H1 (cell line): ENCODE measurements at regions not wholly inside any gene's neighbourhood (a gene's known extent, or its start where the extent isn't known, plus 50 kb on each side); places are given as distances from the start of the nearest gene placed in this dataset.

Experiments used
- CTCF ChIA-PET: fragments of 300-600 bp; sonication (Branson Sonifier 250); formaldehyde crosslinking; loops from one replicate; lab custom pipeline; 2021; ENCODE audit not compliant: partially characterized antibody; lab: Charles Lee
- POLR2A ChIA-PET: fragments of 300-600 bp; sonication (Branson Sonifier 250); formaldehyde crosslinking; loops from one replicate; lab custom pipeline; 2021; ENCODE audit warnings: inconsistent platforms; ENCODE audit not compliant: partially characterized antibody; lab: Charles Lee
- DNase-seq, 2 experiments: peaks; one replicate each; pipeline versions ENCODE4 v3.0.0 to v3.0.0-alpha.2; 2010 to 2022; ENCODE audit warnings: low spot score in 2 of 2, low read depth in 1 of 2, mixed read lengths in 1 of 2
- FAIRE-seq: peaks from 2 replicates; lab custom pipeline; 2011; peaks lifted over from hg19 to GRCh38; lab: Jason Lieb, UNC
- H2AFZ ChIP-seq: 2 replicates; pipeline ENCODE4 v1.8.1; 2012; ENCODE audit warnings: low read length, inconsistent platforms
- H2AK5ac ChIP-seq: 2 replicates; pipeline ENCODE4 v1.6.1; 2013; ENCODE audit warnings: low read depth, low read length
- H2BK120ac ChIP-seq: replicated peaks from 2 replicates; pipeline ENCODE3; 2013; ENCODE audit warnings: low read depth, low read length, inconsistent platforms
- H2BK12ac ChIP-seq: 2 replicates; pipeline ENCODE4 v1.6.1; 2013; ENCODE audit warnings: low read depth, low read length
- H2BK15ac ChIP-seq: 2 replicates; pipeline ENCODE4 v1.6.1; 2013; ENCODE audit warnings: low read length
- H2BK20ac ChIP-seq: 2 replicates; pipeline ENCODE4 v1.6.1; 2013; ENCODE audit warnings: low read length
- H2BK5ac ChIP-seq: 2 replicates; pipeline ENCODE4 v1.6.1; 2013; ENCODE audit warnings: low read depth, low read length
- H3K14ac ChIP-seq: 2 replicates; pipeline ENCODE4 v1.6.1; 2013; ENCODE audit warnings: inconsistent platforms; ENCODE audit not compliant: insufficient read length
- H3K18ac ChIP-seq: 2 replicates; pipeline ENCODE4 v1.6.1; 2013; ENCODE audit warnings: low read length; ENCODE audit errors: extremely low read depth
- H3K23ac ChIP-seq: 2 replicates; pipeline ENCODE4 v1.6.1; 2013; ENCODE audit warnings: inconsistent platforms; ENCODE audit not compliant: insufficient read length
- H3K23me2 ChIP-seq: 2 replicates; pipeline ENCODE4 v1.6.1; 2013; ENCODE audit warnings: low read depth, low read length
- H3K27ac ChIP-seq: 2 replicates; pipeline ENCODE4 v1.6.1; 2011; ENCODE audit warnings: low read depth, low read length, inconsistent platforms
- H3K27me3 ChIP-seq, 4 experiments: replicated peaks in 1 of 4; 1 replicate in 1 of 4; 2 replicates in 3 of 4; pipeline versions ENCODE4 v1.6.1 to v1.8.1; 2011 to 2013; ENCODE audit warnings: low read length in 3 of 4, mild to moderate bottlenecking in 3 of 4, inconsistent platforms in 2 of 4, mixed read lengths in 2 of 4, moderate library complexity in 1 of 4; ENCODE audit not compliant: control insufficient read depth in 3 of 4, insufficient read depth in 3 of 4; ENCODE audit errors: extremely low read depth in 1 of 4
- H3K36me3 ChIP-seq, 4 experiments: 2 replicates each; pipeline versions ENCODE4 v1.6.1 to v1.8.1; 2011 to 2013; ENCODE audit warnings: mild to moderate bottlenecking in 4 of 4, low read length in 3 of 4, moderate library complexity in 2 of 4, control low read depth in 1 of 4, inconsistent platforms in 1 of 4; ENCODE audit not compliant: insufficient read depth in 4 of 4, control insufficient read depth in 2 of 4
- H3K4ac ChIP-seq: replicated peaks from 2 replicates; pipeline ENCODE3; 2013; ENCODE audit warnings: low read length, low read depth, mixed read lengths, inconsistent platforms; ENCODE audit not compliant: insufficient read length
- H3K4me1 ChIP-seq, 4 experiments: replicated peaks in 1 of 4; 1 replicate in 1 of 4; 2 replicates in 3 of 4; pipeline versions ENCODE4 v1.6.1 to v1.8.1; 2011 to 2013; ENCODE audit warnings: low read length in 3 of 4, inconsistent platforms in 2 of 4, mixed read lengths in 1 of 4; ENCODE audit not compliant: insufficient read depth in 4 of 4, control insufficient read depth in 3 of 4
- H3K4me2 ChIP-seq, 2 experiments: 2 replicates each; pipeline versions ENCODE4 v1.6.1 to v1.8.1; 2011 to 2013; ENCODE audit warnings: low read depth in 2 of 2, low read length in 2 of 2, control low read depth in 1 of 2, inconsistent platforms in 1 of 2, mild to moderate bottlenecking in 1 of 2; ENCODE audit not compliant: insufficient read depth in 1 of 2
- H3K4me3 ChIP-seq, 4 experiments: fragments of 200-600, 300-600 bp in 1 of 4; sonication (generic), shearing (Covaris generic), sonication (Bioruptor Twin) in 1 of 4; 2 replicates each; pipeline versions ENCODE4 v1.5.1 to v1.8.1; 2011 to 2016; ENCODE audit warnings: low read length in 4 of 4, low read depth in 3 of 4, control low read depth in 2 of 4, inconsistent platforms in 2 of 4, mild to moderate bottlenecking in 2 of 4, mixed read lengths in 1 of 4, moderate library complexity in 1 of 4; ENCODE audit not compliant: insufficient read depth in 2 of 4; ENCODE audit errors: extremely low read depth in 1 of 4
- H3K56ac ChIP-seq: replicated peaks from 2 replicates; pipeline ENCODE3; 2013; ENCODE audit warnings: low read depth, mild to moderate bottlenecking, mixed read lengths, low read length, inconsistent platforms; ENCODE audit not compliant: insufficient read length
- H3K79me1 ChIP-seq: 2 replicates; pipeline ENCODE4 v1.6.1; 2013; ENCODE audit warnings: low read depth, low read length, control low read depth
- H3K79me2 ChIP-seq, 2 experiments: 2 replicates each; pipeline versions ENCODE4 v1.6.1 to v1.8.1; 2012 to 2013; ENCODE audit warnings: low read length in 2 of 2, mild to moderate bottlenecking in 2 of 2, inconsistent platforms in 1 of 2; ENCODE audit not compliant: insufficient read depth in 2 of 2, control insufficient read depth in 1 of 2
- H3K9ac ChIP-seq, 4 experiments: replicated peaks in 1 of 4; 1 replicate in 1 of 4; 2 replicates in 3 of 4; pipeline versions ENCODE4 v1.6.1 to v1.8.1; 2011 to 2013; ENCODE audit warnings: low read depth in 3 of 4, low read length in 3 of 4, control low read depth in 2 of 4, mild to moderate bottlenecking in 2 of 4, moderate library complexity in 2 of 4, inconsistent platforms in 1 of 4; ENCODE audit errors: extremely low read depth in 1 of 4
- H3K9me3 ChIP-seq, 2 experiments: 2 replicates each; pipeline versions ENCODE4 v1.6.1 to v1.8.1; 2012 to 2013; ENCODE audit warnings: mild to moderate bottlenecking in 2 of 2, moderate library complexity in 2 of 2, control low read depth in 1 of 2, inconsistent platforms in 1 of 2, low read depth in 1 of 2, low read length in 1 of 2, mixed read lengths in 1 of 2; ENCODE audit not compliant: insufficient read depth in 2 of 2
- H4K20me1 ChIP-seq, 2 experiments: replicated peaks in 1 of 2; 2 replicates each; pipeline versions ENCODE3 to v1.8.1; 2011 to 2013; ENCODE audit warnings: inconsistent platforms in 2 of 2, low read length in 2 of 2, mild to moderate bottlenecking in 1 of 2; ENCODE audit not compliant: insufficient read depth in 2 of 2, control insufficient read depth in 1 of 2
- H4K5ac ChIP-seq: 2 replicates; pipeline ENCODE4 v1.6.1; 2013; ENCODE audit warnings: low read length, low read depth, mixed read lengths, inconsistent platforms; ENCODE audit not compliant: insufficient read length
- H4K8ac ChIP-seq: 2 replicates; pipeline ENCODE4 v1.8.0; 2013; ENCODE audit warnings: mild to moderate bottlenecking, moderate library complexity, low read length, inconsistent platforms; ENCODE audit not compliant: insufficient read depth; ENCODE audit errors: extremely low read depth
- H4K91ac ChIP-seq: replicated peaks from 2 replicates; pipeline ENCODE3; 2013; ENCODE audit warnings: low read length, mixed read lengths, inconsistent platforms; ENCODE audit not compliant: insufficient read length
- BACH1 ChIP-seq: IDR thresholded peaks from 2 replicates; pipeline ENCODE4 v1.6.1; 2012; ENCODE audit warnings: low read length, improper control_type of control experiment
- CBX5 ChIP-seq: fragments of 300-800, 300-1000 bp; sonication (generic); IDR thresholded peaks from 2 replicates; pipeline ENCODE4 v1.7.1; 2016; ENCODE audit warnings: antibody characterized with exemption, low read length, low read depth
- CTBP2 ChIP-seq: IDR thresholded peaks from 2 replicates; pipeline ENCODE4 v1.7.0; 2011; ENCODE audit warnings: borderline replicate concordance, mild to moderate bottlenecking, moderate library complexity, mixed read lengths, low read length; ENCODE audit not compliant: insufficient read depth, insufficient read length
- EGR1 ChIP-seq: IDR thresholded peaks from 2 replicates; pipeline ENCODE4 v1.6.1; 2011; ENCODE audit warnings: low read depth, low read length, borderline replicate concordance
- GTF2F1 ChIP-seq: IDR thresholded peaks from 2 replicates; pipeline ENCODE4 v1.6.1; 2012; ENCODE audit warnings: low read depth, low read length, improper control_type of control experiment, borderline replicate concordance
- HDAC2 ChIP-seq, 2 experiments: fragments of 300-600 bp in 1 of 2; sonication (generic) in 1 of 2; IDR thresholded peaks; 2 replicates each; pipeline ENCODE4 v1.6.1; 2011 to 2012; ENCODE audit warnings: low read depth in 2 of 2, low read length in 2 of 2, mild to moderate bottlenecking in 2 of 2, moderate library complexity in 2 of 2, borderline replicate concordance in 1 of 2, inconsistent platforms in 1 of 2
- HDAC6 ChIP-seq: IDR thresholded peaks from one replicate; pipeline ENCODE4 v1.7.1; 2012; ENCODE audit warnings: low read depth, mild to moderate bottlenecking, inconsistent platforms, low read length, moderate library complexity
- JUND ChIP-seq: IDR thresholded peaks from 2 replicates; pipeline ENCODE4 v1.6.1; 2011; ENCODE audit warnings: mild to moderate bottlenecking, improper control_type of control experiment, low read length
- KDM1A ChIP-seq: fragments of 200-600, 300-600 bp; sonication (generic); IDR thresholded peaks from 2 replicates; pipeline ENCODE4 v1.7.1; 2016; ENCODE audit warnings: mild to moderate bottlenecking, low read length, borderline replicate concordance
- POLR2A ChIP-seq, 2 experiments: IDR thresholded peaks; 1 replicate in 1 of 2; 2 replicates in 1 of 2; pipeline ENCODE4 v1.6.1; 2011; ENCODE audit warnings: low read depth in 2 of 2, low read length in 2 of 2, mild to moderate bottlenecking in 2 of 2; ENCODE audit errors: control extremely low read depth in 1 of 2
- POLR2AphosphoS5 ChIP-seq: IDR thresholded peaks from 2 replicates; pipeline ENCODE4 v1.6.1; 2011; ENCODE audit warnings: low read depth, low read length
- RFX5 ChIP-seq: IDR thresholded peaks from 2 replicates; pipeline ENCODE4 v1.6.1; 2011; ENCODE audit warnings: low read depth, low read length, improper control_type of control experiment, borderline replicate concordance
- RNF2 ChIP-seq: fragments of 200-900, 300-1000 bp; sonication (generic); IDR thresholded peaks from 2 replicates; pipeline ENCODE4 v1.7.1; 2016; ENCODE audit warnings: borderline replicate concordance, low read depth, mild to moderate bottlenecking, antibody characterized with exemption, low read length; ENCODE audit not compliant: poor library complexity, severe bottlenecking; ENCODE audit errors: missing control alignments
- SAP30 ChIP-seq: fragments of 300-600 bp; sonication (generic); IDR thresholded peaks from 2 replicates; pipeline ENCODE4 v1.7.1; 2012; ENCODE audit warnings: low read length, moderate library complexity, mild to moderate bottlenecking, inconsistent platforms; ENCODE audit not compliant: insufficient read depth, insufficient replicate concordance
- SP4 ChIP-seq: IDR thresholded peaks from 2 replicates; pipeline ENCODE4 v1.6.1; 2012; ENCODE audit warnings: low read length, inconsistent platforms
- WGBS, 2 experiments: shearing (Covaris generic) in 1 of 2; methylation state at CpG; one replicate each; pipeline versions ENCODE4 v1.1.6 to v1.1.7; 2013 to 2015; ENCODE audit warnings: low lambda C conversion rate in 2 of 2, mixed read lengths in 2 of 2, inconsistent platforms in 1 of 2, low coverage in 1 of 2, missing lambda C conversion rate in 1 of 2; ENCODE audit not compliant: insufficient replicate concordance in 2 of 2, insufficient coverage in 1 of 2, insufficient read length in 1 of 2; ENCODE audit errors: extremely low coverage in 1 of 2, missing lambda C conversion rate in 1 of 2; 5-methylcytosine and 5-hydroxymethylcytosine counted together

DNA sequence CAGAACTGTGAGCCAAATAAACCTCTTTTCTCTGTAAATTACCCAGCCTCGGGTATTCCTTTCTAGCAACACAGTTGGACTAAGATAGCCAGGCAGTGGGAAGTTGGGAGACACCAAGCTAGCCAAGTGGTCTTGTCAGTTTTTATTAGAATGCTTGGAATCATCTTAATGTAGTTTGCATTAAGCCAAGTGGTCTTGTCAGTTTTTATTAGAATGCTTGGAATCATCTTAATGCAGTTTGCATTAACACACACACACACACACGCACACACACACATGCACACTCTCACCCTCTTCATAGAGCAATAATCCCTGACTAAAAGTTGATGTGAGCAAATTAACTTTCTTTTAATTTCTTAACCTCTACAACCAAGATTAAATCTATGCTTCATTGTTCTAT lies 151.5 kb downstream of the VAPA start:
- Histone ChIP-seq H2BK15ac (no peak overlapping the region), H3K23me2 (no peaks in the 10 kb centered on the region; the same call in 1 of the 2 replicates), H2BK120ac (no peak overlapping the region), H3K23ac (no peak overlapping the region), H3K14ac (no peak overlapping the region), H3K79me1 (no peaks in the 10 kb centered on the region), H3K9me3 (no peaks in the 10 kb centered on the region; a peak in 1 of 4 replicates), H3K9ac (no peak overlapping the region), H4K8ac (no peak overlapping the region), H3K18ac (no peak overlapping the region), H3K27ac (no peak overlapping the region), H4K5ac (no peak overlapping the region), H4K91ac (no peak overlapping the region), H3K4me1 (peaks cover 0 to 8% (median 6%) of the 10 kb centered on the region in 4 experiments; a peak in 5 of 7 replicates), H2BK20ac (no peak overlapping the region), H3K4me3 (no peak overlapping the region), H3K56ac (no peak overlapping the region), H2BK12ac (no peak overlapping the region), H4K20me1 (no peaks in the 10 kb centered on the region), H2AK5ac (no peak overlapping the region), H3K4ac (no peak overlapping the region), H3K4me2 (no peak overlapping the region), H2AFZ (no peak overlapping the region), H3K79me2 (no peaks in the 10 kb centered on the region), H3K36me3 (no peaks in the 10 kb centered on the region), H2BK5ac (no peak overlapping the region), H3K27me3 (peaks cover 0 to 1% (median 0%) of the 10 kb centered on the region in 4 experiments; a peak in 1 of 7 replicates)
- ChIA-PET CTCF (no interaction called here), POLR2A (no interaction called here)
- FAIRE-seq (no peak), DNase-seq (no peak)
- WGBS, 2 experiments, result 85% methylated on average over 2 of the region's 2 CpGs; no CpG with 5 or more reads in 1 of the 2 experiments
- TF ChIP-seq HDAC6 (no peak), BACH1 (no peak), RNF2 (no peak), HDAC2 (IDR thresholded peaks at IDR 0.05; ENCODE audit: borderline replicate concordance in 1 of 2, low read depth in 2 of 2, low read length in 2 of 2) (no peak), GTF2F1 (no peak), KDM1A (no peak), POLR2A (IDR thresholded peaks at IDR 0.05; ENCODE audit: control extremely low read depth in 1 of 2, low read depth in 2 of 2, low read length in 2 of 2) (no peak), EGR1 (no peak), SP4 (no peak), JUND (no peak), CTBP2 (no peak), SAP30 (no peak), RFX5 (no peak), CBX5 (no peak), POLR2AphosphoS5 (no peak)
